Stimulated activated CD4-positive, alpha-beta T cell treated with anti-CD3 and anti-CD28 coated beads, Interleukin-4, amount 100 ng/mL, for 48 hours (primary cell): ENCODE measurements at regions not wholly inside any gene's neighbourhood (a gene's known extent, or its start where the extent isn't known, plus 50 kb on each side); places are given as distances from the start of the nearest gene placed in this dataset.
A peak's percentile ranks its signal among the peaks of the same experiment; 100 is the strongest.

ENCODE experiments used
- DNase-seq, 2 donors: peaks; one replicate each; pipeline ENCODE4 v3.0.0-alpha.2; 2020; ENCODE audit warnings: low read depth in 2 of 2

DNA sequence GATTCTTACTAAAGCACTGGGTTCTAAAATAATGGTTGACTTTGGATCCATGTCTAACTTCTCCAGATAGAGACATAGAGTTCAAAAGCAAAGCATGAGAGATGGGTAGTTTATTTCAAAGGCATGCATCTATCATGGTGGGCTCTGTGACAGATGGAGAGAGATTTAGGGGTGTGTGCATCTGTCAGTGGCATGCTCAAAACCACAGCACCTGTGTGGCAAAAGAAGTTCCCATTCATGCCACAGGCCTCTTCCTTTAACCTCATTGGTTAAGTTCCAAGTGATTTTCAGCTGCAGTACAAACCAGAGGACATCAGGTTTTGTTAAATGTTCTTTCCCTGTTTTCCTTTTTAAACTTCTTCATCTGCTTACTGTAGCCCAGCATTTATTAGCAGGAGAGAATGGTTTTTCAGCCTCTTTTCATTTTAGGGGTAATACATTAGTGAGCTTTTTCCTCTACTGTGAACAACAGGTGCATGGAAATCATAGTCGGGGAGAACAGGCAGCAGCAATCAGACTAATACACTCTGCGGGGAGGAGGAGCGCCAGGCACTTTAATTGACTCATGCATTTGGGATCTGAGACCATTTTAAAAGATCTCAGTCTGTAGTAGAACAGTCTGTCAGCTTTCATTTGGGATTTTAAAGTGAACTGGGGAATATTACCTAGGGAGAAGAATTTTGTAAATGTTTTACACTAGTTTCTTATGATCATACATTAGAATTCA, 52.4 kb upstream of the UPP2 start:
- no peak for DNase-seq

- no peak for DNase-seq
Measured at GRCh38 chr2:158048327-158048726, 53.3 kb upstream of the UPP2 start.

- no peak for DNase-seq
Measured at GRCh38 chr2:158047156-158047611, 54.5 kb upstream of the UPP2 start.

DNA sequence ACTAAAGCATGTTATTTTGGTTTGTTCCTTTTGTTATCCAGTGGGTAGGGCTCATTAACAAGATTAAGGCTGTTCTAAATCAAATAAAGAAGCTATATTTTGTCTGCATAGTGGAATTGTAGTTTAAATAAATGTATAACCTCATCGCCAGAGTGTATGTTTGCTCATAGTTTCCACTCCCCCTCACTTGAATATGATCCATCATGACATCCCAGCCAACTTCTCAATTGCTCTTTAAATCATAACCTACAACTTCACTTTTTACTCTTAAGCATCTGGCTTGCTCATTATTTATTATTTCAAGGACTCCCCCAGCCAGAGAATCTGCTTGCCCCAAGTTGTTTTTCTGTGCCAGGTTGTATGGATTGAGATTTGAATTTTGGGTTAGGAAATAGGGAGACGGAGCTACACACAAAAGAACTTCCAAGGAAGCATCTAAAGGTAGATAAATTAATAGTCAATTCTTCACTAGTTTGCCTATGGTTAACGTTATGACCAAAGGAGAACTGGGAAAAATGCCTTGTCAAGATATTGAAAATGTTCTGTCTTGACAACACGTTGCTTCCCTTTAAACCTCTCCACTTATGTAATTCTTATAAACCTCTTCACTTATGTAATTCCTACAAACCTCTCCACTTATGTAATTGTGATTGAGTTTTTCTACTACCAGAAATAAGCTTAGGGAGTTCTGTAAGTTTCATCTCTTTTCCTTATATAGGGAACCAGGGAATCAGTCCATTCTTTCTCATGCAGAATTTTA, 55.4 kb upstream of the UPP2 start:
- no peak for DNase-seq

DNA sequence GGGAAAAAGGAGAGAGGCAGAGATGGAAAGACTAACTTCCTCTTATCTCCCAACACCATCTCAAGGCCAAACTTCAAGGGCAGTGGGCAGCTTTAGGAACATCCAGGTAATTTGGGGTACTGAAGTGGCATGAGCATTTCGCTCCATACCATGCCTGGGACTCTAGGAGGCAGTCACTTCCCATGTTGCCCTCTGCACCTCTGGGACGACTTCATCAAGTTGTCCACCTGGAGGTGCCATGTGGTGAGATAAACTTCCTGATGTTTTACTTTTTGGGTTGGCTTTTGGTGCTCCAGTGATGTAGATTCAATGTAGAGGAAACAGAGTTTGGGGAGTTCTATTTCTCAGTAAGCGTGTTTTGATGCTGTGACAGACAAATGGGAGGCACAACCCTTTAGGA, 56.3 kb upstream of the UPP2 start:
- no peak for DNase-seq

GRCh38 chr2:158043181-158043948, 58.3 kb upstream of the UPP2 start:
- no peak for DNase-seq

DNA sequence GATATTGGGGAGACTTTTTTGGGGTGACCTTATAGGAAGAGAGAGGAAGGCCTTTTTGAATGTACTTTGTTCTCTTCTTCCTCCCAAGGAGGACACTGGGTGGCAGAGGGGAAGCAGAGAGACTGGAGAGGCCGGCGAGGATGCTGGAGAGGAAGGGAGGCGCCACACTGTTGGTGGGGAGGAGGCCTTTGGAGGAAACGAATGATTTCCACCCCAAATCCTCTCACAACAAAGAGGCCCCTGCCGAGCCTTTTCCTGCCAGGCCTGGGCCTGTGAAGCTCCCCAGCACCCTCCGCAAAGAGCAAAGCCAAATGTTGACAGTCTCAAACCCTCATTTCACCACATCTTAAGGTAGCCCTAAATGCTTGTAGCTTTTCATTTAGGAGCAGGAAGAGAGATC, 59.0 kb upstream of the UPP2 start:
- no peak for DNase-seq

DNA sequence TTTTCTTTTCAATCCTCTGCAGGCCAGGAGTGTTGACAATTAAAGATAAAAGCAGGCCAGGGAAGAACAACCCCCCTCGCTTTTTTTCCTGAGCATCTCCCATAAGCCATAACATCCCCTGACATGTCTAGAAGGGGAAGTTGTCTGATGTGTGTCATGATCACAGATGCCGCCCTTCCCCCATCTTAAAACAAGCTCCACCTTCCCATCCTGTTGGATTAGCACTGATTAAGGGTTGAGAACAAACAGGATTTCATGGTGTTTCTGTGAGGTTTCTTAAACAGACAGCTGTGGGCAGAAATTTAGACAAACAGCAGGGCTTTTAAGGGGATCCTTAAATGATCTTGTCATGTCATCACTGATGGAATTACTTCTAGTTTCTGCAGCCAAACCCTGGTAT, 59.4 kb upstream of the UPP2 start:
- DNase-seq = no peak

- no peak for DNase-seq
Measured at GRCh38 chr2:158041400-158041799, 60.3 kb upstream of the UPP2 start.

GRCh38 chr2:158038901-158039300, 62.8 kb upstream of the UPP2 start:
- DNase-seq = no peak

GRCh38 chr2:158034198-158034866, 67.3 kb upstream of the UPP2 start:
- DNase-seq = no peak

DNA sequence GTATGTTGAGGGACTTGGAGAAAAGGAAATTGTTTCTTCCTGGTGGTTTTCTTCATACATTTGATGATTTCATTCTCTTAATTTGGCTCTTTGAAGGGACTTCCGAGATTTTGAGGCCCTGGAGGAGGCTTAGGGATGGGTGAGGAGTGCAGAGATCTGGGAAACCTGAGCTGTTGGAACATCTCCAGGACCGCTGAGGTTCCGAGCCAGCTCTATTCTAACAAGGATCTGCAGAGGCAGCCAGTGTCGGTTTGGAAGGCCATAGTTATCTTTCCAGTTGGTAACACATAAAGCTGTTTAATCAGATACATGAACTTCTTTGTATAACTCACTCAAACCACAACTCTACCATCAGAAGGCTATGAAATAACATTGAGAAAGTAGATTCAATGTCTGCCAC, 70.3 kb upstream of the UPP2 start:
- no peak for DNase-seq

DNA sequence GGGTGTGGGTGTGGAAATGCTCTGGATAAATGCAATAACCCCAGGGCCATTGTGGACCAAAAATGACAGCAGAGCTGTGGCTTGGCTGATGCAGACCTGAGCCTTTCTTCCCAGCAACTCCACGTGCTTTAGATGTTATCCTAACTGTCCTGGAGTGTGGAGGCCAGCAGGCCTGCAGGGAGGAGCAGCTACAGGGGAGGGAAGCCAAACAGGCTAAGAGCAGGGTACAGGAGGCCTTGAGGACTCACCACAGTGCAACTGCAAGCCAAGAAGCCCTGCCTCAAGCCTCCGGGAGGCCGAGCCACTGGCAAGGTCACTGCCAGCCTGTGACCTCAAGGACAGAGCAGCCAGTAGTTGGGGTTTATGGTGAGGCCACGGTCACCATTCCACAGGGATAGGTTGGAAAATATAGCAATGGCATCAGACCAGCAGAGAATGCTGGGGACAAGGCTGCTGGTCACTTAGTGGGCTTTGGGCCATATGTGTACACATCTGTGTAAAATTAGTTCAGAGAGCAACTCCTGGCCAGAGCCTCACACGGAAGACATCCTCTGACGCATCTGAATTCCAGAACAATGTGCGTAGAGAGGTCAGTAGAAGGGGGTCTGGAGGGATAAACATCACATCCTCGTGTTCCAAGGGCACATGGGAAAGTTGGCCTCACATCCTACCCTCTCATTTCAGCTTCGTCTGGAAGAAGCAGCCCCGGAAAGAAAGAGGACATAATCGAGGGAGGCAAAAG, 76.2 kb upstream of the UPP2 start:
- no peak for DNase-seq

- DNase-seq = peak; percentile 42 to 50
Measured at GRCh38 chr2:158024288-158024898, 77.3 kb upstream of the UPP2 start.

DNA sequence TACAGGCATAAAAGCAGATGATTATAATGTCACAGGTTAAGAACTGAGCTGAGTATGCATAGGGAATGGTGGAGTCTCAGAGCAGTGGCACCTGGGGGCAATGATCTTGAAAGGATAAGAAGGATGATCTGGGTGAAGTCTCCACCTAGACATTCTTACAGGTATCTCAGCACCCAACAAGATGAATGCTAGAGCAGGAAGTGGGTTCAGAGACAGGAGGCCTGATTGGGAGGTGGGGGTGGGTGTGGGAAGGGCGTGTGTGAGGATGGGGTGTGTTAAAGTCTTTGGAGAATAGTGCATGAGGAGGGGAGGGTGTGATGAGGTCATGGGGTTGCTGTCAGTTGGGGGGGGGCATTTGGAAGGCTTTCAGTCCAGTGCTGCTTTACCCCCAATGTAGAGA, 78.8 kb upstream of the UPP2 start:
- no peak for DNase-seq

- no peak for DNase-seq
Measured at GRCh38 chr2:158021226-158021625, 80.5 kb upstream of the UPP2 start.

DNA sequence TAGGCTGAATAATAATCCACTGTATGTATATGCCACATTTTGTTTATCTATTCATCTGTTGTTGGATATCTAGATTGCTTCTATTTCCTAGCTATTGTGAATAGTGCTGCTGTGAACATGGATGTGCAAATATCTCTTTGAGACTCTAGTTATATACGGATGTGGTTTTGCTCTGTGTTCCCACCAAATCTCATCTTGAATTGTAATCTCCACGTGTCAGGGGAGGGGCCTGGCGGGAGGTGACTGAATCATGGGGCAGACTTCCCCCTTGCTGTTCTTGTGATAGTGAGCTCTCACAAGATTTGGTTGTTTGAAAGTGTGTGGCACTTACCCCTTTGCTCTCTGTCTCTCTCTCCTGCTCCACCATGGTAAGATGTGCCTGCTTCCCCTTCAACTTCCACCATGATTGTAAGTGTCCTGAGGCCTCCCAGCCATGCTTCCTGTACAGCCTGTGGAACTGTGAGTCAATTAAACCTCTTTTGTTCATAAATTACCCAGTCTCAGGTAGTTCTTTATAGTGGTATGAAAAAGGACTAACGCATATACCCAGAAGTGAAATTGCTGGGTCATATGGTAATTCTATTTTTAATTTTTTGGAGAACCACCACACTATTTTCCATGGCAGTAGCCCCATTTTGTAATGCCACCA, 86.1 kb upstream of the UPP2 start:
- no peak for DNase-seq

DNA sequence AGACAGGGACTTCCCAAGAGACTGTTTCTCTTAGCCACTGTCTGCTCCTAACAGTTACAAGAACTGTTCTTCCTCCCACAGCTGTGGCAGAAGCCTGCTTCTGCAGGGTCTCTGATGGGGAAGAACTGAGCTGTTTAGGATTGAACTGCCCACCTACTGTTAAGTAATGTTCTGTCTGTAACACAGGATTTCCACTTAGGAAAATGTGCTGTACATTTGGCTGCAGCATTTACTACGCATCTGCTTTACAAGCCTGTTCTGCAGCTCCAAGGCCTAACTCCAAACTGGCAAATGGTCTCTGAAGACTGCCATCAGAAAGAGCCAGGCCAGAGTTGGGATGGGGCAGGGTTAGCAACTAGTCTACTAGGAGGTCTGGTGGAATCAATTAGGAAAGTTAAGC, 87.8 kb upstream of the UPP2 start:
- no peak for DNase-seq

DNA sequence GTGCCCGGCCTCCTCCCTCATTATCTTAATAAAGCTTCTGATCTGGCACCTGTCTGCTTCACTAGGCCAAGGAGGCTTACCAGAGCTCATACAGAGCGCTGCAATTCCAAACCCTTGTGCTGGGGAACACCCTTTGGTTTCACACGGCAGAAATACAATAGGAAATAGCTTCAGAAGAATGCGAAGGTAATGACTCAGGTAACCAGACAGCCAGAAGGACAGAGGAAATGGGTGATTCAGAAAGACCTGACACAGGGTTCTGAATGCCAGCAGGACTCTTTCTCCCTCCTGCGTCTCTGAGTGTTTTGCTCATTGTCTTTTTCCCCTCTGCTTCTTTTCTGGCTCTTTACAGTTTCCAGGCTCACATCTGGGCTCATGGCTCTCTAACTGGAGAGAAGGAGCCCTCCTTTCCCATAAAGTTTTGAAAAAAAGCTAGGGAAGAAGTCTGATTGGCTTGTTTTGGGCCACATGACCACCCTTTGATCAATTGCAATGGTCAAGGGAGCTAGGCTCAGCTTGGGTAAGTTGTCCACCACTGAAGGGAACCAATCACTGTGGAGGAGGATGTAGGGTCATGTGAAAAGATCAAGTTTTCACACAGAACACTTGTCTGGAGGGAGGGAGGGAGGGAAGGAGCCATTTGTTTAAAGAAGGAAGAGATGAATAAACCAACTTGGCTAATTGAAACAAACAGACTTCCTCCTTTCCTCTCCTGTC, 90.5 kb upstream of the UPP2 start:
- DNase-seq = no peak

DNA sequence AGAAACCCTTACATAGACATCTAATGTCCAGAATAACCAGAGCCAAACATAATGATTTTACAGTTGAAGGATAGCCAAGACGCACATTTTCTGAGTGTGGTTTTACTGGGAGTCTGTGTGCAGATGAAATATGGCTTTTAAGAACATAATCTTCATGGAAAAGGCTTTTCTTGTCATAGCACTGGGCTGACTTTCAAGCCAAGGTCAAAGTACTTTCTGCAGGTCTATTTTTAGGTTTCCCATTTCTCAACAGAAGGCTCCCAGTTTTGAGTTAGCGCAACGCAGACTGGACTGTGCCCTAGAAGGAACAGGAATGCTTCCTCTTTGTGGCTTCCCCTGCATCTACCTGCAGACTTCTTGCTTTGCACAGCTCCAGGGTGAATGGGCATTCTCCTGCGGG, 92.3 kb upstream of the UPP2 start:
- DNase-seq = no peak
